ENCODE measurements at regions not wholly inside any gene's neighbourhood (a gene's known extent, or its start where the extent isn't known, plus 50 kb on each side); places are given as distances from the start of the nearest gene placed in this dataset.
"Not testable (repeated sequence)": the region's sequence is repeated elsewhere in the genome, so short reads cannot be mapped to it uniquely, and the experiment has no call there.

- not testable (repeated sequence) for H3K27me3 Mint-ChIP-seq; H3K27ac Mint-ChIP-seq; H3K4me3 Mint-ChIP-seq; DNase-seq; H3K4me1 Mint-ChIP-seq (ENCODE audit: low read depth); H3K9me3 Mint-ChIP-seq; H3K36me3 Mint-ChIP-seq (ENCODE audit: low read depth)
Measured at GRCh38 chr15:62657501-62657900, 385.0 kb upstream of the TPM1 start.

DNA sequence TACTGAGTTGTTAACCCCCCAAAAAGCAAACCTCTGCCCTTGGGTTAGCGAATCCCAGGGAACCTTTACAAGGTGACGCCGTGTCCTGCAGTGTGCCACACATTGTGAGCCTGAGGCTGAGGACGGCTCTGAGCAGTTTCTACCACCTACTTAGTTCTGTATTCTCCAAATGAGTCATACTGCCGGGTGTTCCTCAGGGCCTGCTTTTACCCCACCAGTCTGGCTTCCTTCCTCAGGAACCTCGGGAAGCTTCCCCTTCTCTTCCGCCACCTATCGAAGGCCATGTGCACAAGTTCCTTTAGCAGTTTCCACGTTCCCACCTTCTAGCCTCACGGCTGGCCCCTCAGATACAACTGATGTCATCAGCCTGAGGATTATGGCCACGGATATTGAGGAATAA is 384.0 kb upstream of the TPM1 start:
- H3K4me3 Mint-ChIP-seq = no peak overlapping the region
- no peaks in the 10 kb centered on the region for H3K4me1 Mint-ChIP-seq (ENCODE audit: low read depth)
- no peaks in the 10 kb centered on the region for H3K36me3 Mint-ChIP-seq (ENCODE audit: low read depth)
- no peaks in the 10 kb centered on the region for H3K9me3 Mint-ChIP-seq
- H3K27ac Mint-ChIP-seq = no peak overlapping the region
- no peak for DNase-seq
- H3K27me3 Mint-ChIP-seq = no peaks in the 10 kb centered on the region

DNA sequence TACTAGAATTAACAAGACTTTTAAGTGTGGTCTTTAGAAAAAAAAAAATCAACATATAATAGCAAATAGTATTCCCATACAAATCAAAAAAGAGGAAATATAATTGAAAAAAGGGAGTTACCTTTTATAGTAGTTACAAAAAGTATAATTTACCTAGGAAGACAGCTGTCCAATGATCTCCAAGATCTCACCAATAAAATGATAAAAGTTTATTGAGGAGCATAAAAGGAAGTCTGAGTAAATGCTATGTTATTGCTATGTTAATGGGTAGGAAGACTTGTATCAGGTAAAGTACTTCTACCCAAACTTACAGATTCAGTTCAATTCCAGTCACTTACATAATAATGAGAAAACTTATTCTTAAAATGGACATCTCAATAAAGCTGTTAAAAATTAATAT is 379.0 kb upstream of the TPM1 start:
- DNase-seq = no peak
- Mint-ChIP-seq H3K9me3 (no peaks in the 10 kb centered on the region), H3K27ac (no peak overlapping the region), H3K36me3 (ENCODE audit: low read depth) (no peaks in the 10 kb centered on the region), H3K27me3 (no peaks in the 10 kb centered on the region), H3K4me1 (ENCODE audit: low read depth) (no peaks in the 10 kb centered on the region), H3K4me3 (no peak overlapping the region)

DNA sequence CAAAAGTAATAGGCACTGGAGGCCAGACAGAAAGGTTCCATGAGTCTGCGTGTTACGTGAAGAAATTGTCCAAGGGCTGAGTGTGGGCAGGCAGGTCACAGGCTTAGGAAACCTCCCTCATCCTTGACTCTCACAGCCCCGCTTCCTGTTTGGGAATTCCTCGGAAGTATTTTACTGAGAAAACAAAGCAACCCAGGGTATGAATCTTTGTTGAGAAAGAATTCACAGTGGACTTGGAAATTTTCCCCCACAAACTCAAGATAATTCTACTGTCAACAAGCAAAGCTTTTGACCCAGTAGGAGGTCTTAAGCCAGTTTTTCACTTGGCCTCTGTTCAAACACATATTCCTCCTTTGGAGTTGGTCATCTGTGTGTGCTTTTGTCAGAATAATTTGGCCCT is 377.1 kb upstream of the TPM1 start:
- Mint-ChIP-seq H3K9me3 (no peaks in the 10 kb centered on the region), H3K27ac (no peak overlapping the region), H3K4me3 (no peak overlapping the region), H3K27me3 (no peaks in the 10 kb centered on the region), H3K36me3 (ENCODE audit: low read depth) (no peaks in the 10 kb centered on the region), H3K4me1 (ENCODE audit: low read depth) (no peaks in the 10 kb centered on the region)
- no peak for DNase-seq

DNA sequence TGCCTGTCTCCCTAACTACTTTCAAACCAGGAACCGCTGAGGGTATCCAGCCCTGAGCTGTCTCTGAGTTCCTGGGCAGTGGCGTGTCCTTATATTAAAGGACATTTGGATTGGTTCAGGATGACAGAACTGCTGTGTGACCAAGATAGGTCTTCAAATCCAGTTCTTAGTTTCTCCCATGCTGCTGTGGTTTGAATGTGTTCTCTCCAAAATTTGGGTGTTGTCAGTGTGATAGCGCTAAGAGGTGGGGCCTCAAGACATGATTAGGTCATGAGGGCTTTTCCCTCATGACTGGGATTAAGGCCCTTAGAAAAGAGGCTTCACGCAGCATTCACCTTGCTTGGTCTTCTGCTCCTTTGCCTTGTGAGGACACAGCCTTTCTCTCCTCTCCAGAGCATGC is 376.5 kb upstream of the TPM1 start:
- no peak for DNase-seq
- Mint-ChIP-seq H3K4me1 (ENCODE audit: low read depth) (no peaks in the 10 kb centered on the region), H3K4me3 (no peak overlapping the region), H3K36me3 (ENCODE audit: low read depth) (no peaks in the 10 kb centered on the region), H3K9me3 (no peaks in the 10 kb centered on the region), H3K27ac (no peak overlapping the region), H3K27me3 (no peaks in the 10 kb centered on the region)

GRCh38 chr15:62672268-62672667 is 370.3 kb upstream of the TPM1 start:
- no peak overlapping the region for H3K4me3 Mint-ChIP-seq
- no peaks in the 10 kb centered on the region for H3K36me3 Mint-ChIP-seq (ENCODE audit: low read depth)
- no peak for DNase-seq
- peaks cover 12% of the 10 kb centered on the region for H3K27me3 Mint-ChIP-seq
- H3K27ac Mint-ChIP-seq = no peak overlapping the region
- H3K4me1 Mint-ChIP-seq (ENCODE audit: low read depth) = no peaks in the 10 kb centered on the region
- H3K9me3 Mint-ChIP-seq = no peaks in the 10 kb centered on the region

DNA sequence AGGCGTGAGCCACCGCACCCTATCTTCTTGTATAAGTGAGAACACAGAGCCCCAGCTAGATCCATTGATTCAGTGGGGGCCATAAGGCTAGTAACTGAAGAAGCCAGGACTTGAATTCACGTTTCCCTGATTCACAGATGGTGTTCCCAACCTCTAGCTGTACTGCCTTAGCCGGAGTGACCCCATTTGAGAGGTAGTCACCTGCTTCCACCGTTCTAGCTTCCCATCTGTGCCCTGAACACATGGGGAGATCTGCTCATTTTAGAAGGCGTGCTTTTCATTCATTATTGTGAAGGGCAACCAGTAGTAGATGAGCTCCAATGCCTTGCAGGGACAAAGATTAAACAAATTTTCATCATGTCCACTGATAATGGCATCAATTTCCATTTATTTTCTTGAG is 365.7 kb upstream of the TPM1 start:
- H3K36me3 Mint-ChIP-seq (ENCODE audit: low read depth) = no peaks in the 10 kb centered on the region
- H3K4me3 Mint-ChIP-seq = no peak overlapping the region
- DNase-seq = no peak
- no peak overlapping the region for H3K27ac Mint-ChIP-seq
- peaks cover 3% of the 10 kb centered on the region for H3K9me3 Mint-ChIP-seq
- peaks cover 21% of the 10 kb centered on the region for H3K27me3 Mint-ChIP-seq
- no peaks in the 10 kb centered on the region for H3K4me1 Mint-ChIP-seq (ENCODE audit: low read depth)

GRCh38 chr15:62681939-62682896 is 360.3 kb upstream of the TPM1 start:
- H3K4me3 Mint-ChIP-seq = no peak overlapping the region
- H3K36me3 Mint-ChIP-seq (ENCODE audit: low read depth) = no peaks in the 10 kb centered on the region
- peaks cover 3% of the 10 kb centered on the region for H3K9me3 Mint-ChIP-seq
- H3K27ac Mint-ChIP-seq = no peak overlapping the region
- peaks cover 15% of the 10 kb centered on the region for H3K27me3 Mint-ChIP-seq
- no peaks in the 10 kb centered on the region for H3K4me1 Mint-ChIP-seq (ENCODE audit: low read depth)
- DNase-seq = no peak

DNA sequence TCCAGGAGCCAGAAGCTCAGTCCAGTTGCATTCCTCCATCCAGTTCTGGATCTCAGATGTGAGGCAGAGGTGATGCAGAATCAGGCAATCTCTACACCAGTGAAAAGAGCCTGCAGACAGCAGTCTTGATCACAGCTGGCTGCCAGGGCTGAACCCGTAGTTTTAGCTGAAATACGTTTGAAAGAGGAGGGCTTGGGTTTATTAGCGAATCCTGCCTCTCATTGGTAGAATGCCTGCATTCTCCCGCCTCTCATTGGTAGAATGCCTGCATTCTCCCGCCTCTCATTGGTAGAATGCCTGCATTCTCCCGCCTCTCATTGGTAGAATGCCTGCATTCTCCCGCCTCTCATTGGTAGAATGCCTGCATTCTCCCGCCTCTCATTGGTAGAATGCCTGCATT is 359.4 kb upstream of the TPM1 start:
- H3K4me1 Mint-ChIP-seq (ENCODE audit: low read depth); H3K27ac Mint-ChIP-seq; DNase-seq; H3K36me3 Mint-ChIP-seq (ENCODE audit: low read depth); H3K4me3 Mint-ChIP-seq; H3K9me3 Mint-ChIP-seq: not testable (repeated sequence)
- H3K27me3 Mint-ChIP-seq = peaks cover 15% of the 10 kb centered on the region

DNA sequence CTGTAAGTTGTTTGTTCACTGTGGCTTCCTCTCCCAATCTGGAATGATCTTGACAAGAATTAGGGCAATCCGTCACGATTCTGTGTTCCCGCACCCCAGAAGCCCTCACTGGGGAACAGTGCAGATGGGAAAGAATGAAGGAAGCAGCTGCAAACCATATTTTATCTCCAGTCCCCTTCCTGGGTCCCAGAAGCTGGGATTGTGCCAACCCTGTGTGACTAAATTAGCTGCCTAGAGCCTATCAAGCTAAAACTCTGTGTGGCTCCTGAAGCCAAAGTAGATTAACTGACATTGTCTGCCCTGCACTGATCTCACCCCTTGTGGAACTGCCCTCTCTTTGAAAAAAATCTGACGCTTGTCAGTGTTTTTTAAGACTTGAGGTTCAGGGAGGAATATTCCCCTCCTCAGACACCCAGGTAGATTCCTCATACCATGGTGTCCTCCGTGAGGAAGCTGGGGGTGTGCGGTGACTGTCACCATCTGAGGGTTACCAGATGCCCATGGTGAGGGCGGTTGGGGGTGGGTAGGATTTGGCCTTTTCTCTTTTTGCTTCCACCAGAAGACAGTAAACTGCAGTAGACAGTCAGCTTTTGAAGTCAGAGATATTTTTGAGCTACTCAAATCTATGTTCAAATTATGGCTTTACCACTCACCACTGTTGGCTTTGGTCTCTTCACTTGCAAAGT is 358.3 kb upstream of the TPM1 start:
- Mint-ChIP-seq H3K4me3 (no peak overlapping the region), H3K27me3 (peaks cover 15% of the 10 kb centered on the region), H3K4me1 (ENCODE audit: low read depth) (no peaks in the 10 kb centered on the region), H3K9me3 (peaks cover 3% of the 10 kb centered on the region), H3K36me3 (ENCODE audit: low read depth) (no peaks in the 10 kb centered on the region), H3K27ac (no peak overlapping the region)
- no peak for DNase-seq

DNA sequence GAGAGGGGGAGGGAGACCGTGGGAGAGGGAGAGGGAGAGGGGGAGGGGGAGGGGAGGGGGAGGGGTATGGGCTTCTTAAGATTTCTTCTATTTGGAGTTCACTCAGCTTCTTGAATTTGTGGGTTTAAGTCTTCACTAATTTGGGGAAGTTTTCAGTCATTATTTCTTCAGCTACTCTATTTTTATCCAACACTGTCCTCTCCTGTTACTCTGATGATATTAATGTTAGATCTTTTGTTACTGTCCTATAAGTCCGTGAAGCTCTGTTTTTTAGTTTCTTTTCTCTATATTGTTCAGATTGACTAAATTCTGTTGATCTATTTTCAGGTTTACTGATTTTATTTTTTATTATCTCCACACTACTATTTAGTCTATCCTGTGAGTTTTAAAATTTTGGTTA is 351.5 kb upstream of the TPM1 start:
- no peaks in the 10 kb centered on the region for H3K9me3 Mint-ChIP-seq
- no peak overlapping the region for H3K4me3 Mint-ChIP-seq
- DNase-seq = no peak
- H3K27me3 Mint-ChIP-seq = no peaks in the 10 kb centered on the region
- no peak overlapping the region for H3K27ac Mint-ChIP-seq
- H3K4me1 Mint-ChIP-seq (ENCODE audit: low read depth) = no peaks in the 10 kb centered on the region
- no peaks in the 10 kb centered on the region for H3K36me3 Mint-ChIP-seq (ENCODE audit: low read depth)

DNA sequence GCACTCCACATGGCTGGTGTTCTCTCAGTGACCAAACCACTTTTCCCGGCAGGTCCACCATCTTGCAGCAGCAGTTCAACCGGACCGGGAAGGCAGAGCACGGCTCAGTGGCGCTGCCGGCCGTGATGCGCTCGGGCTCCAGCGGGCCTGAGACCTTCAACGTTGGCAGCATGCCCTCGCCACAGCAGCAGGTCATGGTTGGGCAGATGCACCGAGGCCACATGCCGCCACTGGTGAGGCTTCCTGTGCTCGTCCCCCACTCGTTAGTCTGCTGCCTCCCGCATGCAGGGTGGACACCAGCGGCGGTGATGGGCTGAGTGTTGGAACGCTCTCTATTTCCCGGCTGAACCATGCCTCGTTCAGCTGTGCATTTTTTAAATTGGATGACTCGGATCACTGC is 344.9 kb upstream of the TPM1 start:
- no peaks in the 10 kb centered on the region for H3K27me3 Mint-ChIP-seq
- DNase-seq = no peak
- no peak overlapping the region for H3K4me3 Mint-ChIP-seq
- H3K36me3 Mint-ChIP-seq (ENCODE audit: low read depth) = no peaks in the 10 kb centered on the region
- H3K4me1 Mint-ChIP-seq (ENCODE audit: low read depth) = no peaks in the 10 kb centered on the region
- H3K9me3 Mint-ChIP-seq = no peaks in the 10 kb centered on the region
- H3K27ac Mint-ChIP-seq = no peak overlapping the region

DNA sequence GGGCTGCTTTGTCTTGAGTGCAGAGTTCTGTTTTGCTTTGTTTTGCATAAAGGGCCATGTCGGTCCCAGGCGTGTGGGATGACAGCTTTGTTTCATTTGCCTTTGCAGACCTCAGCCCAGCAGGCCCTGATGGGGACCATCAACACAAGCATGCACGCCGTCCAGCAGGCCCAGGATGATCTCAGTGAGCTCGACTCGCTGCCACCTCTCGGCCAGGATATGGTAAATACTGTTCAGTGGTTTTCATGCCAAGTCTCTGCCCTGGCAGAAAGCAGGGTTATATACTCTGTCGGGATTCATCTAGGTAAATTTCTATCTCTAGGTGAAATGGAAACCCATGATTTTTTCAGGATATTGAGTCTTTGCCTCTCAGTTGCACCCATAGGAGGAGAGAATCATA is 343.9 kb upstream of the TPM1 start:
- no peaks in the 10 kb centered on the region for H3K4me1 Mint-ChIP-seq (ENCODE audit: low read depth)
- no peaks in the 10 kb centered on the region for H3K27me3 Mint-ChIP-seq
- H3K4me3 Mint-ChIP-seq = no peak overlapping the region
- no peaks in the 10 kb centered on the region for H3K36me3 Mint-ChIP-seq (ENCODE audit: low read depth)
- H3K9me3 Mint-ChIP-seq = no peaks in the 10 kb centered on the region
- no peak overlapping the region for H3K27ac Mint-ChIP-seq
- no peak for DNase-seq

DNA sequence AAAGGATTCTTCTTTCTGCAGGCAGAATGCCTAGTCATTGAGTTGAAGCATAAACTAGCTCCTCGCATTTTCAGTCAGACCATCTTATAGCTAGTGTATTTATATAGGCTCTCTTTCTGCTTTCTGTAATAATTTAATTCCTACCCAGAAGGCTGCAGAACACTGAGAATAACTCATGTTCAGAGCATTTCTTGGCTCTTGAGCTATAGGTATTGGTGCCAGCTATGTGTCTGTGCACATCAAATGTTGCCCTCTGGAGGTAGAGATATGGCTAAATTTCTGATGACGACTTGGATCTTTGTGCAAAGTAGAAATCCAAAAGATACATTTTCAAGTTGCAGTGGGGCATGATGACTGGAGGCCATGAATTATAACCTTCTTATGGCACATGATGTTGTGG is 336.2 kb upstream of the TPM1 start:
- Mint-ChIP-seq H3K36me3 (ENCODE audit: low read depth) (no peaks in the 10 kb centered on the region), H3K27ac (no peak overlapping the region), H3K27me3 (peaks cover 9% of the 10 kb centered on the region), H3K9me3 (no peaks in the 10 kb centered on the region), H3K4me1 (ENCODE audit: low read depth) (peaks cover 3% of the 10 kb centered on the region), H3K4me3 (no peak overlapping the region)
- DNase-seq = no peak

- H3K4me1 Mint-ChIP-seq (ENCODE audit: low read depth) = peaks cover 20% of the 10 kb centered on the region
- H3K4me3 Mint-ChIP-seq = no peak overlapping the region
- DNase-seq = no peak
- no peak overlapping the region for H3K27ac Mint-ChIP-seq
- H3K36me3 Mint-ChIP-seq (ENCODE audit: low read depth) = no peaks in the 10 kb centered on the region
- H3K9me3 Mint-ChIP-seq = no peaks in the 10 kb centered on the region
- peaks cover 9% of the 10 kb centered on the region for H3K27me3 Mint-ChIP-seq
Measured at GRCh38 chr15:62708470-62708869, 334.1 kb upstream of the TPM1 start.

Measured in activated T-cell treated with anti-CD3 and anti-CD28 coated beads, Interleukin-2, amount 50 U/mL, for 24 hours (primary cell).